C4-2B (cell line): ENCODE measurements at regions not wholly inside any gene's neighbourhood (a gene's known extent, or its start where the extent isn't known, plus 50 kb on each side); places are given as distances from the start of the nearest gene placed in this dataset.

Experiments used
- ZFX ChIP-seq: fragments of 450-650 bp; IDR thresholded peaks from 2 replicates; pipeline ENCODE4 v1.6.1; 2017
- TF ChIP-seq, protein P1 (sequence below): fragments of 450-650 bp; conservative IDR thresholded peaks from 2 replicates; pipeline ENCODE4 v1.5.1; 2017; ENCODE audit warnings: mild to moderate bottlenecking

DNA sequence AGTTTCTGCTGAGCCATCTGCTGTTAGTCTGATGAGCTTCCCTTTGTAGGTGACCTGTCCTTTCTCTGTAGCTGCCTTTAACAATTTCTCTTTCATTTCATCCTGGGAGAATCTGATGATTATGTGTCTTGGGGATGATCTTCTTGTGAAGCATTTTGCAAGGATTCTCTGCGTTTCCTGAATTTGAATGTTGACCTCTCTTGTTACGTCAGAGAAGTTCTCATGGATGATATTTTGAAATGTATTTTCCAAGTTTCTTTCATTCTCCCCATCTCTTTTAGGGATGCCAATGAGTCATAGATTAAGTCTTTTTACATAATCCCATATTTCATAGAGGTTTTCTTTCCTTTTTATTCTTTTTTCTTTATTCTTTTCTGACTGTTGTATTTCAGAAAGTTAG lies 184.2 kb upstream of the BET1 start:
- TF ChIP-seq, protein P1, sequence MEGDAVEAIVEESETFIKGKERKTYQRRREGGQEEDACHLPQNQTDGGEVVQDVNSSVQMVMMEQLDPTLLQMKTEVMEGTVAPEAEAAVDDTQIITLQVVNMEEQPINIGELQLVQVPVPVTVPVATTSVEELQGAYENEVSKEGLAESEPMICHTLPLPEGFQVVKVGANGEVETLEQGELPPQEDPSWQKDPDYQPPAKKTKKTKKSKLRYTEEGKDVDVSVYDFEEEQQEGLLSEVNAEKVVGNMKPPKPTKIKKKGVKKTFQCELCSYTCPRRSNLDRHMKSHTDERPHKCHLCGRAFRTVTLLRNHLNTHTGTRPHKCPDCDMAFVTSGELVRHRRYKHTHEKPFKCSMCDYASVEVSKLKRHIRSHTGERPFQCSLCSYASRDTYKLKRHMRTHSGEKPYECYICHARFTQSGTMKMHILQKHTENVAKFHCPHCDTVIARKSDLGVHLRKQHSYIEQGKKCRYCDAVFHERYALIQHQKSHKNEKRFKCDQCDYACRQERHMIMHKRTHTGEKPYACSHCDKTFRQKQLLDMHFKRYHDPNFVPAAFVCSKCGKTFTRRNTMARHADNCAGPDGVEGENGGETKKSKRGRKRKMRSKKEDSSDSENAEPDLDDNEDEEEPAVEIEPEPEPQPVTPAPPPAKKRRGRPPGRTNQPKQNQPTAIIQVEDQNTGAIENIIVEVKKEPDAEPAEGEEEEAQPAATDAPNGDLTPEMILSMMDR = no peak
- no peak for TF ChIP-seq ZFX
